ENCODE measurements at regions not wholly inside any gene's neighbourhood (a gene's known extent, or its start where the extent isn't known, plus 50 kb on each side); places are given as distances from the start of the nearest gene placed in this dataset.

- no peak for TF ChIP-seq CTCF (conservative IDR thresholded peaks at IDR 0.05)
- TF ChIP-seq ZFX (IDR thresholded peaks at IDR 0.05) = no peak
Observed at GRCh38 chr12:91343010-91343409, 160.4 kb upstream of the DCN start.
